Caco-2 (cell line): ENCODE measurements at regions not wholly inside any gene's neighbourhood (a gene's known extent, or its start where the extent isn't known, plus 50 kb on each side); places are given as distances from the start of the nearest gene placed in this dataset.

ENCODE experiments used
- BruUV-seq: library from RNA; stranded (reverse); fragments of 400-500 nt; replicated peaks from 2 replicates; lab custom pipeline; 2021; lab: Mats Ljungman, UMichigan
- CTCF ChIA-PET: fragments of 300-600 bp; sonication (Branson Sonifier 250); formaldehyde crosslinking; loops from one replicate; lab custom pipeline; 2022; ENCODE audit warnings: antibody characterized with exemption; lab: Charles Lee
- POLR2A ChIA-PET: fragments of 300-600 bp; sonication (Branson Sonifier 250); formaldehyde crosslinking; loops from one replicate; lab custom pipeline; 2022; ENCODE audit warnings: antibody characterized with exemption; lab: Charles Lee
- DNase-seq, 2 experiments: peaks; one replicate each; pipeline versions ENCODE4 v3.0.0 to v3.0.0-alpha.2; 2020 to 2022
- H3K27me3 ChIP-seq: replicated peaks from 2 replicates; pipeline ENCODE4 v1.6.0; 2011; ENCODE audit warnings: low read length; ENCODE audit not compliant: control insufficient read depth, insufficient read depth
- H3K36me3 ChIP-seq: 2 replicates; pipeline ENCODE4 v1.5.1; 2011; ENCODE audit warnings: low read length; ENCODE audit not compliant: control insufficient read depth, insufficient read depth
- H3K4me1 ChIP-seq: fragments of 250-450 bp; sonication (Bioruptor Pico); 2 replicates; pipeline ENCODE4 v1.5.1; 2020; ENCODE audit warnings: mild to moderate bottlenecking
- H3K4me3 ChIP-seq: 2 replicates; pipeline ENCODE4 v1.5.1; 2011; ENCODE audit warnings: low read depth, mild to moderate bottlenecking, control low read depth, low read length
- H3K9me3 ChIP-seq: fragments of 250-450 bp; sonication (Bioruptor Pico); 2 replicates; pipeline ENCODE4 v1.5.1; 2020; ENCODE audit warnings: mild to moderate bottlenecking, moderate library complexity
- H3K27ac Mint-ChIP-seq: one replicate; pipeline ENCODE4 v1.8.0; 2022; ENCODE audit warnings: mixed read lengths; ENCODE audit not compliant: unreplicated experiment
- H3K27me3 Mint-ChIP-seq: one replicate; pipeline ENCODE4 v1.8.0; 2022; ENCODE audit warnings: mixed read lengths; ENCODE audit not compliant: insufficient read depth, unreplicated experiment
- H3K36me3 Mint-ChIP-seq: one replicate; pipeline ENCODE4 v1.8.0; 2022; ENCODE audit warnings: mild to moderate bottlenecking, mixed read lengths; ENCODE audit not compliant: insufficient read depth, unreplicated experiment
- H3K4me1 Mint-ChIP-seq: one replicate; pipeline ENCODE4 v1.8.0; 2022; ENCODE audit warnings: low read depth, mixed read lengths; ENCODE audit not compliant: unreplicated experiment
- H3K4me3 Mint-ChIP-seq: one replicate; pipeline ENCODE4 v1.8.0; 2022; ENCODE audit warnings: mild to moderate bottlenecking, moderate library complexity, mixed read lengths; ENCODE audit not compliant: unreplicated experiment
- H3K9me3 Mint-ChIP-seq: one replicate; pipeline ENCODE4 v1.8.0; 2022; ENCODE audit warnings: mixed read lengths; ENCODE audit not compliant: unreplicated experiment
- intact Hi-C: fragments of 100-400 bp; cut with micrococcal nuclease; formaldehyde crosslinking; loops from one replicate; pipeline ENCODE4 v1.10.0; 2022; ENCODE audit not compliant: unreplicated experiment
- TF ChIP-seq, protein P1 (sequence below), 2 experiments: fragments of 200-600 bp in 1 of 2; IDR thresholded peaks; 1 replicate in 1 of 2; 2 replicates in 1 of 2; pipeline versions ENCODE4 v1.5.1 to v1.8.0; 2011 to 2022; ENCODE audit warnings: antibody characterized with exemption in 1 of 2, control low read depth in 1 of 2, inconsistent platforms in 1 of 2, low read depth in 1 of 2, low read length in 1 of 2, mild to moderate bottlenecking in 1 of 2, moderate library complexity in 1 of 2; ENCODE audit not compliant: insufficient read depth in 1 of 2, severe bottlenecking in 1 of 2, unreplicated experiment in 1 of 2

GRCh38 chr15:93179700-93180102 is 90.7 kb upstream of the RGMA start:
- Histone ChIP-seq H3K27me3 (no peaks in the 10 kb centered on the region; the same call in 1 of the 2 replicates), H3K4me3 (no peak overlapping the region), H3K4me1 (no peaks in the 10 kb centered on the region), H3K36me3 (no peaks in the 10 kb centered on the region), H3K9me3 (no peaks in the 10 kb centered on the region)
- Mint-ChIP-seq H3K9me3 (no peaks in the 10 kb centered on the region), H3K4me3 (no peak overlapping the region), H3K4me1 (no peaks in the 10 kb centered on the region), H3K27ac (no peak overlapping the region), H3K36me3 (no peaks in the 10 kb centered on the region), H3K27me3 (no peaks in the 10 kb centered on the region)
- CTCF ChIA-PET, result no interaction called here
- BruUV-seq, result no TSS peak
- DNase-seq, result no peak
- TF ChIP-seq, protein P1, sequence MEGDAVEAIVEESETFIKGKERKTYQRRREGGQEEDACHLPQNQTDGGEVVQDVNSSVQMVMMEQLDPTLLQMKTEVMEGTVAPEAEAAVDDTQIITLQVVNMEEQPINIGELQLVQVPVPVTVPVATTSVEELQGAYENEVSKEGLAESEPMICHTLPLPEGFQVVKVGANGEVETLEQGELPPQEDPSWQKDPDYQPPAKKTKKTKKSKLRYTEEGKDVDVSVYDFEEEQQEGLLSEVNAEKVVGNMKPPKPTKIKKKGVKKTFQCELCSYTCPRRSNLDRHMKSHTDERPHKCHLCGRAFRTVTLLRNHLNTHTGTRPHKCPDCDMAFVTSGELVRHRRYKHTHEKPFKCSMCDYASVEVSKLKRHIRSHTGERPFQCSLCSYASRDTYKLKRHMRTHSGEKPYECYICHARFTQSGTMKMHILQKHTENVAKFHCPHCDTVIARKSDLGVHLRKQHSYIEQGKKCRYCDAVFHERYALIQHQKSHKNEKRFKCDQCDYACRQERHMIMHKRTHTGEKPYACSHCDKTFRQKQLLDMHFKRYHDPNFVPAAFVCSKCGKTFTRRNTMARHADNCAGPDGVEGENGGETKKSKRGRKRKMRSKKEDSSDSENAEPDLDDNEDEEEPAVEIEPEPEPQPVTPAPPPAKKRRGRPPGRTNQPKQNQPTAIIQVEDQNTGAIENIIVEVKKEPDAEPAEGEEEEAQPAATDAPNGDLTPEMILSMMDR (IDR thresholded peaks at IDR 0.05; ENCODE audit: insufficient read depth in 1 of 2, low read depth in 1 of 2, low read length in 1 of 2, severe bottlenecking in 1 of 2, unreplicated experiment in 1 of 2), result no peak
- intact Hi-C loops, result no loop called here
- POLR2A ChIA-PET, result no interaction called here

DNA sequence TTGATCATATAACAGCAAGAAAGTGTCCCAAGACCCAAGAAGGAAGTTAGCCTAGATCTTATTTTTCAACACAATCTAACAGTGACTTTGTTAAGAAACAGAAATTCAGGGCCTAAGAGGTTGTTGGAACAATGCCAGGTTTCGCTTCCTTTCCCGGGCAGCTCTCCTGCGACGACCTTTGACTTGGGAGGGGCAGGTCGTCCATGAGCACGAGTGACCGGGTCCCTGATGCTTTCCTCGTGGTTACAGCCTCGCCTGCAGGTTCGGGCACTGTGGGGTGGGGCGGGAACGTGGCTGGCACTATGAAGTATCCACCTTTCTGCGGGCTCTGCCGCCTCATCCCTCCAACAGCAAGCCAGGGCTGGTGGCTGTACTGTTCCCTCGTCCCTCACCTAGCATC is 90.1 kb upstream of the RGMA start:
- CTCF ChIA-PET, result no interaction called here
- Mint-ChIP-seq H3K9me3 (no peaks in the 10 kb centered on the region), H3K36me3 (no peaks in the 10 kb centered on the region), H3K4me3 (no peak overlapping the region), H3K27ac (no peak overlapping the region), H3K4me1 (no peaks in the 10 kb centered on the region), H3K27me3 (no peaks in the 10 kb centered on the region)
- TF ChIP-seq, protein P1 (IDR thresholded peaks at IDR 0.05; ENCODE audit: insufficient read depth in 1 of 2, low read depth in 1 of 2, low read length in 1 of 2, severe bottlenecking in 1 of 2, unreplicated experiment in 1 of 2), result no peak
- no peak overlapping the region for H3K4me3 ChIP-seq
- BruUV-seq, result no TSS peak
- H3K9me3 ChIP-seq, result no peaks in the 10 kb centered on the region
- no peaks in the 10 kb centered on the region for H3K36me3 ChIP-seq
- intact Hi-C loops, result no loop called here
- H3K27me3 ChIP-seq, result no peaks in the 10 kb centered on the region; the same call in 1 of the 2 replicates
- H3K4me1 ChIP-seq, result no peaks in the 10 kb centered on the region
- DNase-seq, result no peak
- POLR2A ChIA-PET, result no interaction called here

GRCh38 chr15:93178371-93178770 is 89.4 kb upstream of the RGMA start:
- H3K9me3 Mint-ChIP-seq, result no peaks in the 10 kb centered on the region
- CTCF ChIA-PET, result no interaction called here

More at GRCh38 chr15:93178371-93178770, 89.4 kb upstream of the RGMA start:
- no peaks in the 10 kb centered on the region for H3K4me1 Mint-ChIP-seq
- no peaks in the 10 kb centered on the region; the same call in 1 of the 2 replicates for H3K27me3 ChIP-seq
- TF ChIP-seq, protein P1 (IDR thresholded peaks at IDR 0.05; ENCODE audit: insufficient read depth in 1 of 2, low read depth in 1 of 2, low read length in 1 of 2, severe bottlenecking in 1 of 2, unreplicated experiment in 1 of 2), result no peak
- H3K4me1 ChIP-seq, result no peaks in the 10 kb centered on the region
- no peaks in the 10 kb centered on the region for H3K36me3 ChIP-seq
- no TSS peak for BruUV-seq
- no peaks in the 10 kb centered on the region for H3K9me3 ChIP-seq
- intact Hi-C loops, result no loop called here
- H3K4me3 Mint-ChIP-seq, result no peak overlapping the region
- no peaks in the 10 kb centered on the region for H3K27me3 Mint-ChIP-seq
- no peak overlapping the region for H3K27ac Mint-ChIP-seq
- no peak overlapping the region for H3K4me3 ChIP-seq
- no peak for DNase-seq
- POLR2A ChIA-PET, result no interaction called here
- no peaks in the 10 kb centered on the region for H3K36me3 Mint-ChIP-seq
